ENCODE measurements at regions not wholly inside any gene's neighbourhood (a gene's known extent, or its start where the extent isn't known, plus 50 kb on each side); places are given as distances from the start of the nearest gene placed in this dataset.

DNA sequence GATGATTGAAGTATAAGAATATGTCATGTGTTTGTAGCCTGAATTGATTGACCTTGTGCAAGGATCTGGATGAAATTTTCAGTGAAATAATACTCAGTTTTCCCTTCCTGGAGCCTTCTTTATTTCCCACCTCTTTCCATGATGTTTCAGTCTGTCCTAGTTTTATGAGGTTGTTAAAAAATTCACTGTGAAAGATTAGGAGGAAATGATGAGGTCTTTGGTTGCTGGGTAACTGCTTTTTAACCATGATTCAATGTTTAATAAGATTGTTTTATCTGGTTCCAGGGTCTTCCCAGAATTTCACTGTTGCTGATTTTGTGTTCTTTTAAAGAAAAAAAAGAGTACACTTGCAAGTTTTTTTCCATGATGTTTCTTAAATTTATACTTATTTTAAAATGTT, 221.5 kb downstream of the MBL2 start:
- Histone ChIP-seq H3K4me3 (no peak overlapping the region), H3K27me3 (replicated peaks in 1 of 7) (no peaks in the 10 kb centered on the region), H3K27ac (peak overlapping the region in 1 of 8 donors; percentile 4), H3K36me3 (no peaks in the 10 kb centered on the region), H3K9me3 (peaks cover 0 to 7% (median 0%) of the 10 kb centered on the region in 8 donors), H3K4me1 (no peaks in the 10 kb centered on the region)
- no peak for DNase-seq
- TF ChIP-seq POLR2AphosphoS5 (IDR thresholded peaks at IDR 0.05), result no peak
- TF ChIP-seq, protein P1, sequence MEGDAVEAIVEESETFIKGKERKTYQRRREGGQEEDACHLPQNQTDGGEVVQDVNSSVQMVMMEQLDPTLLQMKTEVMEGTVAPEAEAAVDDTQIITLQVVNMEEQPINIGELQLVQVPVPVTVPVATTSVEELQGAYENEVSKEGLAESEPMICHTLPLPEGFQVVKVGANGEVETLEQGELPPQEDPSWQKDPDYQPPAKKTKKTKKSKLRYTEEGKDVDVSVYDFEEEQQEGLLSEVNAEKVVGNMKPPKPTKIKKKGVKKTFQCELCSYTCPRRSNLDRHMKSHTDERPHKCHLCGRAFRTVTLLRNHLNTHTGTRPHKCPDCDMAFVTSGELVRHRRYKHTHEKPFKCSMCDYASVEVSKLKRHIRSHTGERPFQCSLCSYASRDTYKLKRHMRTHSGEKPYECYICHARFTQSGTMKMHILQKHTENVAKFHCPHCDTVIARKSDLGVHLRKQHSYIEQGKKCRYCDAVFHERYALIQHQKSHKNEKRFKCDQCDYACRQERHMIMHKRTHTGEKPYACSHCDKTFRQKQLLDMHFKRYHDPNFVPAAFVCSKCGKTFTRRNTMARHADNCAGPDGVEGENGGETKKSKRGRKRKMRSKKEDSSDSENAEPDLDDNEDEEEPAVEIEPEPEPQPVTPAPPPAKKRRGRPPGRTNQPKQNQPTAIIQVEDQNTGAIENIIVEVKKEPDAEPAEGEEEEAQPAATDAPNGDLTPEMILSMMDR (IDR thresholded peaks at IDR 0.05 in 8 of 11, conservative IDR thresholded peaks at IDR 0.05 in 3 of 11), result no peak
- no peak for TF ChIP-seq POLR2A (IDR thresholded peaks at IDR 0.05)
- intact Hi-C loops (cut with DNase I; ENCODE audit: low total_unique reads), result no loop called here

DNA sequence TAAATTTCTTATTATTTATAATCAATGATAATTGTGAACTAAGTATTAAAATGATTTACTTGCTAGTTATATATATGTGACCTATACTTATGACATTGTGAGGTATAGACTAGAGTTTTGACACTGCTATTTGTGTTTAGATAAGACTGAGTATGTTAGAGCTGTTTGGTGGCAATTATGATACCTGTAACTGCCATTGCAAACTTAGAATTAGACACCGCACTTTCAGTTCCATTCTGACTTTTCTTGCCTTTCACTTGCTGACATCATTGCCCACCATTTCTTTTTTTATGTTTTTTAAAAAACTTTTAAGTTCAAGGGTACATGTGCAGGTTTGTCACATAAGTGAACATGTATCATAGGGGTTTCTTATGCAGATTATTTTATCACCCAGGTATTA, 214.5 kb downstream of the MBL2 start:
- 88 to 96% (median 92%) methylated on average over 1 of the region's 1 CpG for WGBS, 5 donors
- intact Hi-C loops (cut with DNase I; ENCODE audit: low total_unique reads), result no loop called here
- Histone ChIP-seq H3K27ac (no peak overlapping the region), H3K9me3 (no peaks in the 10 kb centered on the region), H3K4me3 (no peak overlapping the region), H3K4me1 (no peaks in the 10 kb centered on the region), H3K27me3 (replicated peaks in 1 of 7) (no peaks in the 10 kb centered on the region), H3K36me3 (no peaks in the 10 kb centered on the region)
- TF ChIP-seq POLR2A (IDR thresholded peaks at IDR 0.05), result no peak
- TF ChIP-seq POLR2AphosphoS5 (IDR thresholded peaks at IDR 0.05), result no peak
- DNase-seq, result no peak

- DNase-seq, result no peak
- Histone ChIP-seq H3K9me3 (no peaks in the 10 kb centered on the region), H3K4me1 (no peaks in the 10 kb centered on the region), H3K4me3 (no peak overlapping the region), H3K36me3 (no peaks in the 10 kb centered on the region), H3K27ac (no peak overlapping the region), H3K27me3 (replicated peaks in 1 of 7) (no peaks in the 10 kb centered on the region)
- 83 to 96% (median 90%) methylated on average over 3 of the region's 3 CpGs for WGBS, 5 donors
- no peak for TF ChIP-seq POLR2A (IDR thresholded peaks at IDR 0.05)
- TF ChIP-seq, protein P1 (IDR thresholded peaks at IDR 0.05 in 8 of 11, conservative IDR thresholded peaks at IDR 0.05 in 3 of 11), result no peak
- no peak for TF ChIP-seq POLR2AphosphoS5 (IDR thresholded peaks at IDR 0.05)
- intact Hi-C loops (cut with DNase I; ENCODE audit: low total_unique reads), result no loop called here
These were observed 211.3 kb downstream of the MBL2 start for GRCh38 chr10:52561322-52561721.

- Histone ChIP-seq H3K4me1 (no peaks in the 10 kb centered on the region), H3K27ac (no peak overlapping the region), H3K9me3 (no peaks in the 10 kb centered on the region), H3K36me3 (no peaks in the 10 kb centered on the region), H3K4me3 (no peak overlapping the region), H3K27me3 (replicated peaks in 1 of 7) (no peaks in the 10 kb centered on the region)
- DNase-seq, result no peak
- TF ChIP-seq, protein P1 (IDR thresholded peaks at IDR 0.05 in 8 of 11, conservative IDR thresholded peaks at IDR 0.05 in 3 of 11), result no peak
- TF ChIP-seq POLR2A (IDR thresholded peaks at IDR 0.05) (no peak), POLR2AphosphoS5 (IDR thresholded peaks at IDR 0.05) (no peak)
- WGBS, 5 donors, result 83 to 93% (median 88%) methylated on average over 1 of the region's 1 CpG
- intact Hi-C loops (cut with DNase I; ENCODE audit: low total_unique reads), result no loop called here
These were observed 209.2 kb downstream of the MBL2 start for GRCh38 chr10:52563360-52563759.
